ENCODE measurements at regions not wholly inside any gene's neighbourhood (a gene's known extent, or its start where the extent isn't known, plus 50 kb on each side); places are given as distances from the start of the nearest gene placed in this dataset.

GRCh38 chr5:109996246-109996645 lies 306.5 kb downstream of the MAN2A1 start:
- H4K8ac ChIP-seq (ENCODE audit: extremely low read depth, insufficient read depth, low read length): no peak overlapping the region
- H2BK12ac ChIP-seq (ENCODE audit: low read depth, low read length): no peak overlapping the region
- H3K27me3 ChIP-seq (replicated peaks in 1 of 4; ENCODE audit: control insufficient read depth in 3 of 4, extremely low read depth in 1 of 4, insufficient read depth in 3 of 4, low read length in 3 of 4): no peaks in the 10 kb centered on the region
- no peaks in the 10 kb centered on the region for H3K79me1 ChIP-seq (ENCODE audit: low read depth, low read length)
- no peaks in the 10 kb centered on the region for H3K36me3 ChIP-seq (ENCODE audit: control insufficient read depth in 2 of 4, insufficient read depth in 4 of 4, low read length in 3 of 4)
- no peaks in the 10 kb centered on the region for H3K9me3 ChIP-seq (ENCODE audit: insufficient read depth in 2 of 2, low read depth in 1 of 2, low read length in 1 of 2)
- no peak overlapping the region for H2BK20ac ChIP-seq (ENCODE audit: low read length)
- no peak overlapping the region for H3K56ac ChIP-seq (replicated peaks; ENCODE audit: insufficient read length, low read depth, low read length)
- H3K9ac ChIP-seq (replicated peaks in 1 of 4; ENCODE audit: extremely low read depth in 1 of 4, low read depth in 3 of 4, low read length in 3 of 4): no peak overlapping the region
- DNase-seq (ENCODE audit: low read depth in 1 of 2, low spot score in 2 of 2): no peak
- H3K4me3 ChIP-seq (ENCODE audit: extremely low read depth in 1 of 4, insufficient read depth in 2 of 4, low read depth in 3 of 4, low read length in 4 of 4): no peak overlapping the region
- H3K23me2 ChIP-seq (ENCODE audit: low read depth, low read length): no peaks in the 10 kb centered on the region; the same call in 1 of the 2 replicates
- H2BK5ac ChIP-seq (ENCODE audit: low read depth, low read length): no peak overlapping the region
- H3K27ac ChIP-seq (ENCODE audit: low read depth, low read length): no peak overlapping the region
- no peaks in the 10 kb centered on the region for H3K79me2 ChIP-seq (ENCODE audit: control insufficient read depth in 1 of 2, insufficient read depth in 2 of 2, low read length in 2 of 2)
- H2AFZ ChIP-seq (ENCODE audit: low read length): no peak overlapping the region
- H3K23ac ChIP-seq (ENCODE audit: insufficient read length): no peak overlapping the region
- H2BK120ac ChIP-seq (replicated peaks; ENCODE audit: low read depth, low read length): no peak overlapping the region
- CTCF ChIA-PET (ENCODE audit: partially characterized antibody): no interaction called here
- POLR2A ChIA-PET (ENCODE audit: partially characterized antibody): no interaction called here
- H4K5ac ChIP-seq (ENCODE audit: insufficient read length, low read depth, low read length): no peak overlapping the region
- no peak overlapping the region for H3K18ac ChIP-seq (ENCODE audit: extremely low read depth, low read length)
- H3K4ac ChIP-seq (replicated peaks; ENCODE audit: insufficient read length, low read depth, low read length): no peak overlapping the region
- whole genome bisulfite sequencing, 2 experiments (ENCODE audit: extremely low coverage in 1 of 2, insufficient coverage in 1 of 2, insufficient read length in 1 of 2, insufficient replicate concordance in 2 of 2, low coverage in 1 of 2, low lambda C conversion rate in 2 of 2, missing lambda C conversion rate in 1 of 2): 78% methylated on average over 2 of the region's 2 CpGs; no CpG with 5 or more reads in 1 of the 2 experiments
- FAIRE-seq: no peak
- H2AK5ac ChIP-seq (ENCODE audit: low read depth, low read length): no peak overlapping the region
- no peaks in the 10 kb centered on the region for H4K20me1 ChIP-seq (replicated peaks in 1 of 2; ENCODE audit: control insufficient read depth in 1 of 2, insufficient read depth in 2 of 2, low read length in 2 of 2)
- H3K4me2 ChIP-seq (ENCODE audit: insufficient read depth in 1 of 2, low read depth in 2 of 2, low read length in 2 of 2): no peak overlapping the region
- no peak overlapping the region for H2BK15ac ChIP-seq (ENCODE audit: low read length)
- peaks cover 0 to 11% (median 3%) of the 10 kb centered on the region in 4 experiments; a peak in 4 of 7 replicates for H3K4me1 ChIP-seq (replicated peaks in 1 of 4; ENCODE audit: control insufficient read depth in 3 of 4, insufficient read depth in 4 of 4, low read length in 3 of 4)
- H4K91ac ChIP-seq (replicated peaks; ENCODE audit: insufficient read length, low read length): no peak overlapping the region
- TF ChIP-seq KDM1A (IDR thresholded peaks at IDR 0.05; ENCODE audit: borderline replicate concordance, low read length): no peak
- no peak for TF ChIP-seq RFX5 (IDR thresholded peaks at IDR 0.05; ENCODE audit: borderline replicate concordance, low read depth, low read length)
- TF ChIP-seq, protein P1, sequence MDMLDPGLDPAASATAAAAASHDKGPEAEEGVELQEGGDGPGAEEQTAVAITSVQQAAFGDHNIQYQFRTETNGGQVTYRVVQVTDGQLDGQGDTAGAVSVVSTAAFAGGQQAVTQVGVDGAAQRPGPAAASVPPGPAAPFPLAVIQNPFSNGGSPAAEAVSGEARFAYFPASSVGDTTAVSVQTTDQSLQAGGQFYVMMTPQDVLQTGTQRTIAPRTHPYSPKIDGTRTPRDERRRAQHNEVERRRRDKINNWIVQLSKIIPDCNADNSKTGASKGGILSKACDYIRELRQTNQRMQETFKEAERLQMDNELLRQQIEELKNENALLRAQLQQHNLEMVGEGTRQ (IDR thresholded peaks at IDR 0.05; ENCODE audit: low read length): no peak
- no peak overlapping the region for H3K14ac ChIP-seq (ENCODE audit: insufficient read length)
